OCI-LY7 (cell line): ENCODE measurements at regions not wholly inside any gene's neighbourhood (a gene's known extent, or its start where the extent isn't known, plus 50 kb on each side); places are given as distances from the start of the nearest gene placed in this dataset.
"Not testable (repeated sequence)": the region's sequence is repeated elsewhere in the genome, so short reads cannot be mapped to it uniquely, and the experiment has no call there.

Source experiments
- BruUV-seq: library from RNA; stranded (reverse); fragments of 400-500 nt; replicated peaks from 2 replicates; lab custom pipeline; 2021; lab: Mats Ljungman, UMichigan
- CTCF ChIA-PET: fragments of 300-600 bp; sonication (Branson Sonifier 250); formaldehyde crosslinking; loops from one replicate; lab custom pipeline; 2022; ENCODE audit warnings: antibody characterized with exemption; ENCODE audit not compliant: unreplicated experiment; lab: Charles Lee
- POLR2A ChIA-PET: fragments of 300-600 bp; sonication (Branson Sonifier 250); formaldehyde crosslinking; loops from one replicate; lab custom pipeline; 2022; ENCODE audit warnings: antibody characterized with exemption; lab: Charles Lee
- DNase-seq: peaks from one replicate; pipeline ENCODE4 v3.0.0-alpha.2; 2015; ENCODE audit warnings: low spot score
- H2AFZ ChIP-seq: fragments of 200-600 bp; sonication (generic), shearing (Covaris generic); 2 replicates; pipeline ENCODE4 v1.6.1; 2014; ENCODE audit warnings: mild to moderate bottlenecking, antibody characterized with exemption, low read length, moderate library complexity
- H3K27ac ChIP-seq: fragments of 200-600 bp; sonication (generic); 2 replicates; pipeline ENCODE4 v1.5.1; 2014; ENCODE audit warnings: mixed run types, low read depth, mild to moderate bottlenecking, moderate library complexity, low read length, inconsistent platforms; ENCODE audit not compliant: poor library complexity, severe bottlenecking
- H3K36me3 ChIP-seq: fragments of 200-600 bp; sonication (generic); 2 replicates; pipeline ENCODE4 v1.6.1; 2014; ENCODE audit warnings: mild to moderate bottlenecking, antibody characterized with exemption, low read length, moderate library complexity, mixed read lengths; ENCODE audit not compliant: insufficient read depth
- H3K4me1 ChIP-seq: fragments of 200-600 bp; sonication (generic); 2 replicates; pipeline ENCODE4 v1.5.1; 2014; ENCODE audit warnings: mild to moderate bottlenecking, low read length; ENCODE audit not compliant: insufficient read depth, poor library complexity, severe bottlenecking
- H3K4me2 ChIP-seq: fragments of 200-600 bp; sonication (generic); 2 replicates; pipeline ENCODE4 v1.6.1; 2014; ENCODE audit warnings: mild to moderate bottlenecking, low read length
- H3K4me3 ChIP-seq: fragments of 200-600 bp; sonication (generic); 2 replicates; pipeline ENCODE4 v1.5.1; 2014; ENCODE audit warnings: mild to moderate bottlenecking, low read depth, low read length; ENCODE audit not compliant: poor library complexity, severe bottlenecking
- H3K79me2 ChIP-seq: fragments of 200-600 bp; sonication (generic); 2 replicates; pipeline ENCODE4 v1.6.1; 2016; ENCODE audit warnings: low read depth, mild to moderate bottlenecking, low read length, moderate library complexity, mixed read lengths; ENCODE audit not compliant: insufficient read depth
- H3K9me2 ChIP-seq: fragments of 200-600 bp; sonication (generic); 2 replicates; pipeline ENCODE4 v1.6.1; 2016; ENCODE audit warnings: mild to moderate bottlenecking, low read length, mixed read lengths; ENCODE audit not compliant: insufficient read depth
- H3K9me3 ChIP-seq: fragments of 200-600 bp; sonication (generic); 2 replicates; pipeline ENCODE4 v1.6.1; 2014; ENCODE audit warnings: mild to moderate bottlenecking, mixed run types, low read length, mixed read lengths
- H4K20me1 ChIP-seq: fragments of 200-600 bp; sonication (generic); 2 replicates; pipeline ENCODE4 v1.6.1; 2014; ENCODE audit warnings: mild to moderate bottlenecking, antibody characterized with exemption, low read length, moderate library complexity, mixed read lengths; ENCODE audit not compliant: insufficient read depth
- EZH2phosphoT487 ChIP-seq: fragments of 200-600 bp; sonication (generic); IDR thresholded peaks from 2 replicates; pipeline ENCODE4 v1.6.1; 2018; ENCODE audit warnings: low read depth, borderline replicate concordance, mild to moderate bottlenecking, mixed run types, antibody characterized with exemption, low read length, moderate library complexity, mixed read lengths
- intact Hi-C: fragments of 100-400 bp; cut with micrococcal nuclease; formaldehyde crosslinking; loops from one replicate; pipeline ENCODE4 v1.10.0; 2022; ENCODE audit not compliant: unreplicated experiment
- TF ChIP-seq, protein P1 (sequence below): fragments of 200-600 bp; sonication (generic); conservative IDR thresholded peaks from 2 replicates; pipeline ENCODE4 v1.5.1; 2014; ENCODE audit warnings: mild to moderate bottlenecking, antibody characterized with exemption, low read length, moderate library complexity, mixed read lengths

DNA sequence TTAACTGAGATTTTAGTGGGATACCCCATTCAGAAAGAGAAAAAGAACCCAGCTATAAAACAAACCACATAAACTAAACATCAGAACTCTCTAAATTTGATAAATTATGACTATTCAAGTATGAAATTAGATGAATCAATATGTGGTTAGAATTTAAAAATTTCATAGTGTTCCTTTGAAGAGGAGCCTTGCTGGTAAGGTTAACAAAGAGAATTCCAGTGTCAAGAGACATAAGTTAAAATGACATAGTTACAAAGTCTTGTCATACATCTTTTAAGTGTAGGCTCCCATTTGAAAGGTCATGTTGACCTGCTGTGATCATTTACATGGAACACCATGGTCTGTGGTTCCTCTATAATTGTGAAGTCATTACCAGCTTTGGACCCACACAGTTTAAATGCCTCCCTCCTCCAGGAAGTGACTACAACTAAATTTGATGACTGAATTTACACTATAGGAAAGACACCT is 231.6 kb upstream of the ETAA1 start:
- no peak overlapping the region for H3K27ac ChIP-seq
- no peaks in the 10 kb centered on the region for H3K9me2 ChIP-seq
- no peaks in the 10 kb centered on the region for H4K20me1 ChIP-seq
- no peaks in the 10 kb centered on the region for H3K36me3 ChIP-seq
- ChIA-PET POLR2A (interaction anchor here (0.7 kb wide), 1 partner anchor 15 kb away, joined by 3 read pairs; no protein-coding TSS in a partner anchor), CTCF (no interaction called here)
- no peak for TF ChIP-seq EZH2phosphoT487
- TF ChIP-seq, protein P1, sequence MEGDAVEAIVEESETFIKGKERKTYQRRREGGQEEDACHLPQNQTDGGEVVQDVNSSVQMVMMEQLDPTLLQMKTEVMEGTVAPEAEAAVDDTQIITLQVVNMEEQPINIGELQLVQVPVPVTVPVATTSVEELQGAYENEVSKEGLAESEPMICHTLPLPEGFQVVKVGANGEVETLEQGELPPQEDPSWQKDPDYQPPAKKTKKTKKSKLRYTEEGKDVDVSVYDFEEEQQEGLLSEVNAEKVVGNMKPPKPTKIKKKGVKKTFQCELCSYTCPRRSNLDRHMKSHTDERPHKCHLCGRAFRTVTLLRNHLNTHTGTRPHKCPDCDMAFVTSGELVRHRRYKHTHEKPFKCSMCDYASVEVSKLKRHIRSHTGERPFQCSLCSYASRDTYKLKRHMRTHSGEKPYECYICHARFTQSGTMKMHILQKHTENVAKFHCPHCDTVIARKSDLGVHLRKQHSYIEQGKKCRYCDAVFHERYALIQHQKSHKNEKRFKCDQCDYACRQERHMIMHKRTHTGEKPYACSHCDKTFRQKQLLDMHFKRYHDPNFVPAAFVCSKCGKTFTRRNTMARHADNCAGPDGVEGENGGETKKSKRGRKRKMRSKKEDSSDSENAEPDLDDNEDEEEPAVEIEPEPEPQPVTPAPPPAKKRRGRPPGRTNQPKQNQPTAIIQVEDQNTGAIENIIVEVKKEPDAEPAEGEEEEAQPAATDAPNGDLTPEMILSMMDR, result no peak
- H2AFZ ChIP-seq, result no peak overlapping the region
- no peak overlapping the region for H3K4me3 ChIP-seq
- H3K4me1 ChIP-seq, result no peaks in the 10 kb centered on the region
- intact Hi-C loops, result no loop called here
- BruUV-seq, result no TSS peak
- no peak for DNase-seq
- no peak overlapping the region for H3K4me2 ChIP-seq
- H3K79me2 ChIP-seq, result no peaks in the 10 kb centered on the region
- no peaks in the 10 kb centered on the region for H3K9me3 ChIP-seq

DNA sequence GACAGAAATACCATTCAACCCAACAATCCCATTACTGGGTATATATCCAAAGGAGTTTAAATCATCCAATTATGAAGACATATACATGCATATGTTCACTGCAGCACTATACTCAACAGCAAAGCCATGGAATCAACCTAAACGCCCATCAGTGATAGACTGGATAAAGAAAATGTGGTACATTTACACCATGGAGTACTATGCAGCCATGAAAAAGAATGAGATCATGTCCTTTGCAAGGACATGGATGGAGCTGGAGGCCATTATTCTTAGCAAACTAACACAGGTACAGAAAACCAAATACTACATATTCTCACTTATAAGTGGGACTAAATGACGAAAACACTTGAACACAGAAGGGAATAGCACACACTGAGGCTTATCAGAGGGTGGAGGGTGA is 230.6 kb upstream of the ETAA1 start:
- POLR2A ChIA-PET, intact Hi-C loops, CTCF ChIA-PET: not testable (repeated sequence)

DNA sequence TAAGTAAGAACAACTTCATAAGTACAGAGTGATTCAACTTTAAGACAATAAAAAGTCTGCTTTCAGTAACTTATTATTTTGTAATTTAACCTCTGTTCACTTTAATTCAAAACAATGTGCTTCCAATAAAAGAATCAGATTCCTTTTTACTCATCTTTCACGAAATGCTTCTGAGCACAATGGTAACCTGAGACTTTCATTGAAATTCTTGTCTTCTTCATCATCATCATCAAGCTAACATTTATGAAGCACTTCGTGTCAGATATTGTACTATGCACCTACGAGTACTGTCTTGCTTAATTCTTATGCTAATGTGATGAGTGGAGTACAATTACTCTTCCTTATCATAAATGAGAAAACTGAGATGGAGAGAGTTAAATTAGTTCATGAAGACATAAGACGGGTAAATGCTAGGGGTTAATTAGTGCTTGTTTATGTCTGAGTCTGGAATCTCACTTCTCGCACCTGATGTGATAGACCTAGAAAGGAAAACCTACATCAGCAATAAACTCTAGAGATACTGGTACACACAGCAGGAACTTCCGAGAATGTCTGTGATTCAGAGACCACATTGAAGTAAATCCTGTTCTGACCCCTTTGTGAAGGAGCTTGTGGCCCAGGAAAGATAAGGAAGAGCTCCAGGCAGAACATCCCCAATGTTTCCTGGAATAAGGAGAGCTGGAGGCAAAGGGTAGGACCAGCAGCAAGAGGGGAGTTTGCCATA is 227.6 kb upstream of the ETAA1 start:
- H3K27ac ChIP-seq, result no peak overlapping the region
- no peak for DNase-seq
- no peaks in the 10 kb centered on the region for H3K4me1 ChIP-seq
- no peaks in the 10 kb centered on the region for H3K79me2 ChIP-seq
- no peak overlapping the region for H2AFZ ChIP-seq
- no peaks in the 10 kb centered on the region for H3K9me2 ChIP-seq
- TF ChIP-seq, protein P1, result no peak
- TF ChIP-seq EZH2phosphoT487, result no peak
- BruUV-seq, result no TSS peak
- ChIA-PET POLR2A (no interaction called here), CTCF (no interaction called here)
- no peaks in the 10 kb centered on the region for H3K36me3 ChIP-seq
- H3K4me3 ChIP-seq, result no peak overlapping the region
- no peak overlapping the region for H3K4me2 ChIP-seq
- H3K9me3 ChIP-seq, result no peaks in the 10 kb centered on the region
- H4K20me1 ChIP-seq, result no peaks in the 10 kb centered on the region
- intact Hi-C loops, result no loop called here

More for the DNA sequence above, 230.6 kb upstream of the ETAA1 start:
- H3K9me3 ChIP-seq, H3K27ac ChIP-seq, BruUV-seq, H3K4me3 ChIP-seq, H3K4me1 ChIP-seq, H4K20me1 ChIP-seq, H3K36me3 ChIP-seq, H2AFZ ChIP-seq, H3K4me2 ChIP-seq, H3K79me2 ChIP-seq, DNase-seq, H3K9me2 ChIP-seq: not testable (repeated sequence)
